WERI-Rb-1 (cell line): ENCODE measurements at regions not wholly inside any gene's neighbourhood (a gene's known extent, or its start where the extent isn't known, plus 50 kb on each side); places are given as distances from the start of the nearest gene placed in this dataset.

Experiments
- DNase-seq: peaks from one replicate; pipeline ENCODE4 v3.0.0-alpha.2; 2020
- H3K27ac ChIP-seq: fragments of 250-450 bp; sonication (Bioruptor Pico); 2 replicates; pipeline ENCODE4 v1.5.1; 2020; ENCODE audit warnings: mild to moderate bottlenecking, moderate library complexity
- H3K27me3 ChIP-seq: fragments of 250-450 bp; sonication (Bioruptor Pico); 2 replicates; pipeline ENCODE4 v1.5.1; 2021; ENCODE audit warnings: mild to moderate bottlenecking, low read depth, moderate library complexity; ENCODE audit not compliant: insufficient read depth, severe bottlenecking
- H3K36me3 ChIP-seq: fragments of 250-450 bp; sonication (Bioruptor Pico); 2 replicates; pipeline ENCODE4 v1.5.1; 2020; ENCODE audit warnings: mild to moderate bottlenecking, moderate library complexity
- H3K4me3 ChIP-seq: 2 replicates; pipeline ENCODE4 v1.5.1; 2011; ENCODE audit warnings: low read depth, mild to moderate bottlenecking, control low read depth, low read length
- H3K9me3 ChIP-seq: fragments of 250-450 bp; sonication (Bioruptor Pico); 2 replicates; pipeline ENCODE4 v1.5.1; 2021; ENCODE audit warnings: mild to moderate bottlenecking, moderate library complexity; ENCODE audit not compliant: severe bottlenecking
- TF ChIP-seq, protein P1 (sequence below): IDR thresholded peaks from 2 replicates; pipeline ENCODE4 v1.5.1; 2011; ENCODE audit warnings: low read depth, mild to moderate bottlenecking, control low read depth, inconsistent platforms, low read length

DNA sequence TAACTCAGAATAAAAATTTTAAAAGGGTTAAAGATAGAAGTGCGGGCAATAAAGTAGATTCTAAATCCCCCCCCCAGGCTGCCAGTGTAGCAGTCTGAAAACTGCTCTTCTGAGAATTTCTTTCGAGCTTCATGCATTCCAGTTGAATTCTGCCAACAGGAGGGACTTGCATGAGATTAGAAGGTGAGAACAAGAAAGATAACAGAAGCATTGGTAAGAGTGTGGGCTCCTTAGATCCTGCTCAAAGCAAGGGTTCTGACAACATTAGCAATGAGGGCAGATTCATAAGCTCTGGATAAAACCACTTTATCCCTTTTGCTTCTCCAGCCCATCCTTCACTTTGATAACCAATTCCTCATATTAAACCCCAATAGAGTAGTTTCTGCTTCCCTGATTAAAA lies 235.9 kb upstream of the CDH6 start:
- Histone ChIP-seq H3K4me3 (no peak overlapping the region), H3K9me3 (no peaks in the 10 kb centered on the region), H3K27me3 (no peaks in the 10 kb centered on the region), H3K27ac (no peak overlapping the region), H3K36me3 (no peaks in the 10 kb centered on the region)
- TF ChIP-seq, protein P1, sequence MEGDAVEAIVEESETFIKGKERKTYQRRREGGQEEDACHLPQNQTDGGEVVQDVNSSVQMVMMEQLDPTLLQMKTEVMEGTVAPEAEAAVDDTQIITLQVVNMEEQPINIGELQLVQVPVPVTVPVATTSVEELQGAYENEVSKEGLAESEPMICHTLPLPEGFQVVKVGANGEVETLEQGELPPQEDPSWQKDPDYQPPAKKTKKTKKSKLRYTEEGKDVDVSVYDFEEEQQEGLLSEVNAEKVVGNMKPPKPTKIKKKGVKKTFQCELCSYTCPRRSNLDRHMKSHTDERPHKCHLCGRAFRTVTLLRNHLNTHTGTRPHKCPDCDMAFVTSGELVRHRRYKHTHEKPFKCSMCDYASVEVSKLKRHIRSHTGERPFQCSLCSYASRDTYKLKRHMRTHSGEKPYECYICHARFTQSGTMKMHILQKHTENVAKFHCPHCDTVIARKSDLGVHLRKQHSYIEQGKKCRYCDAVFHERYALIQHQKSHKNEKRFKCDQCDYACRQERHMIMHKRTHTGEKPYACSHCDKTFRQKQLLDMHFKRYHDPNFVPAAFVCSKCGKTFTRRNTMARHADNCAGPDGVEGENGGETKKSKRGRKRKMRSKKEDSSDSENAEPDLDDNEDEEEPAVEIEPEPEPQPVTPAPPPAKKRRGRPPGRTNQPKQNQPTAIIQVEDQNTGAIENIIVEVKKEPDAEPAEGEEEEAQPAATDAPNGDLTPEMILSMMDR, result no peak
- DNase-seq, result no peak

DNA sequence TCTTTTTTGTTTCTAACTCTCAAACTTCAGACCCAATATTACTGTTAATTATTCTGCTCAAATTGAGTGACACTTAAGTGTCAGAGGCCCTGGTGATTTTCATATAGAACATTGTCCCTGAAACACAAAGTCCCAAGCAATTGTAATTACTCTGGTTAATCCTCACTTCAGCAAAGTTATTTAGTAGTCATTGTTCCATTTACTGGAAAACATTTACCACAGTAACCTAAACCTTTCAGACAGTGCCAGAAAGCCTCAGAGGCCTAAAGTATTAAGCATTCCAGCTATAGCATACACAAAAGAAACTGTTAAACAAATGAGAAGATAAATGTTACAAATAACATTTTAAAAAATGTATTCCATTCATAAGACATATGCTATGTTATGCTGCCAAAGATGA lies 237.2 kb upstream of the CDH6 start:
- DNase-seq, result no peak
- Histone ChIP-seq H3K27me3 (no peaks in the 10 kb centered on the region), H3K4me3 (no peak overlapping the region), H3K27ac (no peak overlapping the region), H3K36me3 (no peaks in the 10 kb centered on the region), H3K9me3 (no peaks in the 10 kb centered on the region)
- TF ChIP-seq, protein P1, result no peak

DNA sequence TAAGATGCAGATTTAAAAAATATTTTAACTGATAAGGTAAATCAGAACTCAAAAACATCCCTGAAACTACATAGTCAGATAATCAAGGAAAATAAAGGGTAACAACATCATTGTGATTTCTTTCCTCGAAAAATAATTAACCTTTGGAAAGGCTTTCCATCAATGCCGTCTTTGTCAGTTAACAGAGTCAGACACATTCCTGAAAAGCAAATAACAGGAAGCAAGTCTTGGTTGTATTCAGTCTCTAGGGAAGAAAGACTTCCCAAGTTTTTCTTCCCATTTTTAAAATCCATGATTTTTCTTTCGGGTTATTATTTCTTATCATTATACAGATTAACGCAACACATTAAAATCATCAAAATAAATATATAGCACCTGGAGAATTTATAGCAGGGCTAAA lies 256.4 kb upstream of the CDH6 start:
- no peaks in the 10 kb centered on the region for H3K27me3 ChIP-seq
- H3K36me3 ChIP-seq, result no peaks in the 10 kb centered on the region
- TF ChIP-seq, protein P1, result no peak
- H3K4me3 ChIP-seq, result no peak overlapping the region
- H3K9me3 ChIP-seq, result no peaks in the 10 kb centered on the region
- DNase-seq, result no peak
- no peak overlapping the region for H3K27ac ChIP-seq

DNA sequence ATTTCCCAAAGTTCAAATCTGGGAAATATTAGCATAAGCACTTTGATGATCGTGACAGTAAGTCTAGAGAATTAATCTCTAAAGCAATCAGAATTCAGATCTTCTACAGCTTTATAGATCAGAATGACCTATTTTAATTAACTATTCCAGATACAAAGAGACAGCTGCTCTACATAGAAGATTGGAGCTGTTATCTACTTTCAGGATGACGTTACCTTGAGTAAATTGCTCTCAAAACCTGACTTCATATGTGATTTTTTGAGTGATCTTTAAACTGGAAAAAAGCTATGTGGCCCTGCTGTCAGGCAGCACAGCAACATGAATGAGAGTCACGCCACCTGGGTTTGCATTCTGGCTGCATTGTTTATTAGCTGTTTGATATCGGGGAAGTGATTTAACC lies 259.9 kb upstream of the CDH6 start:
- no peaks in the 10 kb centered on the region for H3K9me3 ChIP-seq
- TF ChIP-seq, protein P1, result no peak
- no peak overlapping the region for H3K27ac ChIP-seq
- H3K36me3 ChIP-seq, result no peaks in the 10 kb centered on the region
- DNase-seq, result no peak
- no peaks in the 10 kb centered on the region for H3K27me3 ChIP-seq
- no peak overlapping the region for H3K4me3 ChIP-seq

DNA sequence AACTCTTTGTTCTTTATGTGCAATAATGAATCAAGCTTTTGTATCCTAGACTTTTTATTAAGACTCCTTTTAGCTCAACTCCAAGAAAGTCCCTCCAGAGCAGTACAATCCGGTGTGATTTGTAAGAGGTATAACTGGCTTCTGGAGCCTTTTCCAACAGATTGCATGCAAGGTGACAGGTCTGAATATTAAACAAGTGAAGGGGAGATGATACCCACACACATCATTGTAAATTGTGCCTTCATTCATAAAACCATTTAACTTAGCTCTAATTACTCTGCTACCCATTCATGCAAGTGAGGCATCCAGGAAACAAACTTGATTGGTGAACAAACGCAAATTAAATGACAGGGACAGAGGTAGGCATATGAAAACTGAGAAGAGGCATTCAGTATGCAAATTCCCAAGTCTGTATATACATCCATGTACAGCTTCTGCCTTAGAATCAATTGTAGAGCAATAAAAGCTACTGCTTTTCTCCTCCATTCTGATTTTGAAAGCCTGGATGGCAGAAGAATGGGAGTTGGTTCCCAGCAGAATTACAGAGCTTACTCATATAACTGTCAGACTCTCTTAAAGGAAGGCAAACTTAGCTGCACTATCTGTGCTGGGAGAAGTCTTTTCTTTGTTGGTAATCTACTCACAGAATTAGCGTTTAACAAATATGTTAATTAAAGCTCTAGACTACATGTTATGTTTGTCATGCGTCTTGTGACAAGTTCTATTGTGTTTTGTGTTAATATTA lies 261.0 kb upstream of the CDH6 start:
- no peak for DNase-seq
- no peaks in the 10 kb centered on the region for H3K36me3 ChIP-seq
- H3K27me3 ChIP-seq, result no peaks in the 10 kb centered on the region
- no peak overlapping the region for H3K4me3 ChIP-seq
- TF ChIP-seq, protein P1, result no peak
- H3K27ac ChIP-seq, result no peak overlapping the region
- H3K9me3 ChIP-seq, result no peaks in the 10 kb centered on the region

DNA sequence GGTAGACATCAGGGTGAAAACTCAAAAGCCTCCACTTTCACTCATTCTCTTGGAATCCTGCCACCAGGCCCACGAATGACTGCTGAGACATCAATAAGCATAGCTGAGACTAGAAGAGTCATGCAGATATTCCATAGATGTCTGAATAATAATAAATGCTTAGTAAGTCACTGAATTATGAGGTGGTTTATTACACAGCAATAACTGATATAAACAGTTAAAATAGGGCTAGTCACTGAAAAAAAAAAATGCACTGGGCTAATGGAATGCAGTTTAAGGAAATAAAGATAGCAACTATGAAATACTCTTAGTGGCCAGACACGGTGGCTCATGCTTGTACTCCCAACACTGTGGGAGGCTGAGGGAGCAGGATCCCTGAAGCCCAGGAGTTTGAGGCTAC lies 262.8 kb upstream of the CDH6 start:
- H3K27ac ChIP-seq, result no peak overlapping the region
- no peak overlapping the region for H3K4me3 ChIP-seq
- no peaks in the 10 kb centered on the region for H3K9me3 ChIP-seq
- TF ChIP-seq, protein P1, result no peak
- no peaks in the 10 kb centered on the region for H3K27me3 ChIP-seq
- no peak for DNase-seq
- H3K36me3 ChIP-seq, result no peaks in the 10 kb centered on the region
